Mammary epithelial cell (primary cell): ENCODE measurements at regions not wholly inside any gene's neighbourhood (a gene's known extent, or its start where the extent isn't known, plus 50 kb on each side); places are given as distances from the start of the nearest gene placed in this dataset.

Source experiments
- CTCF ChIP-seq, 2 donors: IDR thresholded peaks in 1 of 2; conservative IDR thresholded peaks in 1 of 2; 2 replicates each; pipeline ENCODE4 v1.5.1; 2011 to 2012; ENCODE audit warnings: inconsistent platforms in 2 of 2, low read length in 2 of 2, mild to moderate bottlenecking in 2 of 2, control low read depth in 1 of 2, low read depth in 1 of 2; ENCODE audit not compliant: insufficient read depth in 1 of 2; ENCODE audit errors: extremely low read depth in 1 of 2
- EZH2 ChIP-seq: IDR thresholded peaks from 2 replicates; pipeline ENCODE4 v1.6.1; 2012; ENCODE audit warnings: low read length, inconsistent platforms, borderline replicate concordance

GRCh38 chr22:25367756-25368155 lies 148.3 kb downstream of the CRYBB2 start:
- TF ChIP-seq CTCF (conservative IDR thresholded peaks at IDR 0.05 in 1 of 2, IDR thresholded peaks at IDR 0.05 in 1 of 2; ENCODE audit: extremely low read depth in 1 of 2, insufficient read depth in 1 of 2, low read depth in 1 of 2, low read length in 2 of 2), result no peak
- TF ChIP-seq EZH2, result no peak
